NCI-H2227 (cell line): ENCODE measurements at regions not wholly inside any gene's neighbourhood (a gene's known extent, or its start where the extent isn't known, plus 50 kb on each side); places are given as distances from the start of the nearest gene placed in this dataset.
"Not testable (repeated sequence)": the region's sequence is repeated elsewhere in the genome, so short reads cannot be mapped to it uniquely, and the experiment has no call there.

Source experiments
- DNase-seq: peaks from one replicate; lab custom pipeline; 2025; ENCODE audit not compliant: unreplicated experiment; lab: John Stamatoyannopoulos, UW

GRCh38 chr4:124839786-124840390, 127.4 kb upstream of the ANKRD50 start:
- DNase-seq, result no peak

GRCh38 chr4:124833831-124834505, 121.4 kb upstream of the ANKRD50 start:
- no peak for DNase-seq

- no peak for DNase-seq
These were observed 115.8 kb upstream of the ANKRD50 start for GRCh38 chr4:124828382-124828781.

- DNase-seq, result no peak
These were observed 105.0 kb upstream of the ANKRD50 start for GRCh38 chr4:124817531-124817930.

- not testable (repeated sequence) for DNase-seq
These were observed 99.7 kb upstream of the ANKRD50 start for GRCh38 chr4:124812203-124812602.

GRCh38 chr4:124810827-124811226, 98.3 kb upstream of the ANKRD50 start:
- DNase-seq, result no peak

- no peak for DNase-seq
These were observed 94.9 kb upstream of the ANKRD50 start for GRCh38 chr4:124807421-124807820.

- no peak for DNase-seq
These were observed 93.9 kb upstream of the ANKRD50 start for GRCh38 chr4:124806403-124806802.

- DNase-seq, result no peak
These were observed 92.1 kb upstream of the ANKRD50 start for GRCh38 chr4:124804584-124804983.

- no peak for DNase-seq
These were observed 91.5 kb upstream of the ANKRD50 start for GRCh38 chr4:124804041-124804440.

- no peak for DNase-seq
These were observed 91.1 kb upstream of the ANKRD50 start for GRCh38 chr4:124803641-124804040.

GRCh38 chr4:124803026-124803425, 90.5 kb upstream of the ANKRD50 start:
- no peak for DNase-seq

- DNase-seq, result no peak
These were observed 84.7 kb upstream of the ANKRD50 start for GRCh38 chr4:124797223-124797622.

GRCh38 chr4:124790471-124790870, 77.9 kb upstream of the ANKRD50 start:
- peak; percentile 36 for DNase-seq

- DNase-seq, result no peak
These were observed 74.1 kb upstream of the ANKRD50 start for GRCh38 chr4:124786634-124787033.

GRCh38 chr4:124785645-124786044, 73.1 kb upstream of the ANKRD50 start:
- DNase-seq, result no peak

GRCh38 chr4:124783847-124784246, 71.3 kb upstream of the ANKRD50 start:
- no peak for DNase-seq

- DNase-seq, result no peak
These were observed 64.5 kb upstream of the ANKRD50 start for GRCh38 chr4:124777007-124777406.

- DNase-seq, result no peak
These were observed 56.2 kb upstream of the ANKRD50 start for GRCh38 chr4:124768596-124769365.

GRCh38 chr4:124762956-124763355, 50.4 kb upstream of the ANKRD50 start:
- DNase-seq, result no peak
